Coronary artery (tissue), 2 donors: ENCODE measurements at regions not wholly inside any gene's neighbourhood (a gene's known extent, or its start where the extent isn't known, plus 50 kb on each side); places are given as distances from the start of the nearest gene placed in this dataset.

Source experiments
- DNase-seq: peaks from one replicate; pipeline ENCODE4 v3.0.0-alpha.2; 2017; ENCODE audit warnings: low spot score
- H3K27ac ChIP-seq, 2 donors: fragments of 200-600 bp; sonication (generic); one replicate each; pipeline ENCODE4 v1.5.1; 2016 to 2019
- H3K4me3 ChIP-seq: fragments of 200-600 bp; sonication (generic); 2 replicates; pipeline ENCODE4 v1.5.1; 2016; ENCODE audit warnings: mild to moderate bottlenecking, moderate library complexity
- TF ChIP-seq, protein P1 (sequence below): fragments of 200-600 bp; sonication (generic); IDR thresholded peaks from one replicate; pipeline ENCODE4 v1.5.1; 2019; ENCODE audit warnings: antibody characterized with exemption

DNA sequence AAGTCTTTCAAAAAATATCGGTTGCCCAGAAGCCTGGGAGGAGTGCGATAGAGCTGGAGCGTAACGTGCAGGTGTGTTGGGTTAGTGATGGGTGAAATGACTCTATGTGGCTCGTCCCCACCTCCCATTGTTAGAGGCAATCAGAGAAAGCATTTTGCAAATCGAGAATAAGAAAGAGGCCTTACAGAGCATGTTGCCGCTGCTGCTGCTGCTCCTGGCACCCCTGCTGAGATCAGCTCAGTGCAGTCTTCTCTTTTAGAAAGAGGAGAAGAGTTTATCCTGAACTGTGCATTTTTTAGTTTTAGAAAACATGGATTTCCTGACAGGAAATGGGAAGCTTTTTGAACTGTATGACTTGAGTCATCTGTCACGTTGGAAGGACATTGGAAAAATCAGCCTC, 774.5 kb upstream of the RBFOX1 start:
- Histone ChIP-seq H3K27ac (no peak overlapping the region), H3K4me3 (no peak overlapping the region)
- DNase-seq = no peak
- TF ChIP-seq, protein P1, sequence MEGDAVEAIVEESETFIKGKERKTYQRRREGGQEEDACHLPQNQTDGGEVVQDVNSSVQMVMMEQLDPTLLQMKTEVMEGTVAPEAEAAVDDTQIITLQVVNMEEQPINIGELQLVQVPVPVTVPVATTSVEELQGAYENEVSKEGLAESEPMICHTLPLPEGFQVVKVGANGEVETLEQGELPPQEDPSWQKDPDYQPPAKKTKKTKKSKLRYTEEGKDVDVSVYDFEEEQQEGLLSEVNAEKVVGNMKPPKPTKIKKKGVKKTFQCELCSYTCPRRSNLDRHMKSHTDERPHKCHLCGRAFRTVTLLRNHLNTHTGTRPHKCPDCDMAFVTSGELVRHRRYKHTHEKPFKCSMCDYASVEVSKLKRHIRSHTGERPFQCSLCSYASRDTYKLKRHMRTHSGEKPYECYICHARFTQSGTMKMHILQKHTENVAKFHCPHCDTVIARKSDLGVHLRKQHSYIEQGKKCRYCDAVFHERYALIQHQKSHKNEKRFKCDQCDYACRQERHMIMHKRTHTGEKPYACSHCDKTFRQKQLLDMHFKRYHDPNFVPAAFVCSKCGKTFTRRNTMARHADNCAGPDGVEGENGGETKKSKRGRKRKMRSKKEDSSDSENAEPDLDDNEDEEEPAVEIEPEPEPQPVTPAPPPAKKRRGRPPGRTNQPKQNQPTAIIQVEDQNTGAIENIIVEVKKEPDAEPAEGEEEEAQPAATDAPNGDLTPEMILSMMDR = no peak

DNA sequence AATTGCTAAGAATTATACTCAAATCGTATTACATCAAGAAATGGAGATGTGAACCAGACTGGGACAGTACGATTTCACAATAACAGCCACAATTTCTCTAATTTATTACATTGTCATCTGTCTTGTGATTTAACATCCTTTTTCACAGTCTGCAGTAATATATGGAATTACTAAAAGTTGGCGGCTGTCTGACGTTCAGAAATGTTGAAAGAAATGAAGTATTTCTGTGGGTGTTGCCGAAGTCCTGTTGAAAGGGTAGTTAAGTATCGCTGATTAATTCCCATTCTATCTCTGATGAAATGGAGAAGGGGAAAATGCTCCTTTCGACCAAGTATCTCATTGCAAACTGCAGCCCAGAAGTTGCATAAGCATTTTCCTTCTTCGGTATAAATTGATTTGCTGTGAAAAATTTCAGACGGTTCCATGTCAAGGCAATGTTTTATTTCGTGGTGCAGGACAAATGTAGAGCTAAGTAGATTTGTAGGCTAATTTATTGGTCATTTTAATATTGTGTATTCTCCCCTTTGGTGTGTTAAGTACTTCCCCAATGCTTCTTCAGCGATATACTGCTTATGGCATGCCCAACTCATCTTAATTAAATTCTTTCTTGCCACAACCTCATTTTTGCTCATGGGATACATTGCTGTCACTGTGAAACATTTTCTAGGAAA, 775.2 kb upstream of the RBFOX1 start:
- DNase-seq = no peak
- H3K4me3 ChIP-seq = no peak overlapping the region
- TF ChIP-seq, protein P1 = no peak
- no peak overlapping the region for H3K27ac ChIP-seq

DNA sequence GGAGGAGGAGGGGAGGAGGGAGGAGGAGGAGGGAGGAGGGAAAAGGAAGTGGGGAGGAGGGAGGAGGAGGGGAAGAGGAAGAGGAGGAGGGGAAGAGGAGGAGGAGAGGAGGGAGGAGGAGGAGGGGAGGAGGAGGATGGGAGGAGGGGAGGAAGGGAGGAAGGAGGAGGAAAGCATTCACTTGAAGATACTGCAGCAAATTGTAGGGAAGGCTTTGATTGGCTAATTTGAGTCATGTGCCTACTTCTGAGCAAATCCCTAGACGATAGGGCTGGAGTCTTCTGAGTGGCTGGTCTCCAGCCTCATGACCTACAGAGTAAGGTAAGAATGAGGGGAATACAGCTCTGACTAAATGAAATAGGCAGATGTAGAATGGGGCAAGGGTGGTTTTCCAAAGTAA, 783.2 kb upstream of the RBFOX1 start:
- TF ChIP-seq, protein P1 = no peak
- Histone ChIP-seq H3K4me3 (no peak overlapping the region), H3K27ac (no peak overlapping the region)
- DNase-seq = no peak

DNA sequence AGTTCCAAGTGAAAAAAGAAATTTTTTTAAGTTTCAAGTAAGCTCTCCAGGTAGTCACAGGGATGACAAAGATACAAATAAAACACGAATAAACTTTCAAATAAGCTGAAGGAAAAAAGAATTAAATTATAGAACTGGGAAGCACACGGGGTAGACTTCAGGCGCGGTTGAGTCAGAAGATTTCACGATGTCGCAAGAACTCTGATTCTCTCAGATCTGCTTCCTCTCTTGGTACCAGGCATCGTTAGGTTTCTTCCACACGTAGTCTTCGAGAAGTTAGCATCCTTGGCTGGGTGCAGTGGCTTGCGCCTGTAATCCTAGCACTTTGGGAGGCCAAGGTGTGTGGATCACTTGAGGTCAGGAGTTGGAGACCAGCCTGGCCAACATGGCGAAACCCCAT, 784.1 kb upstream of the RBFOX1 start:
- TF ChIP-seq, protein P1 = no peak
- DNase-seq = no peak
- H3K4me3 ChIP-seq = no peak overlapping the region

DNA sequence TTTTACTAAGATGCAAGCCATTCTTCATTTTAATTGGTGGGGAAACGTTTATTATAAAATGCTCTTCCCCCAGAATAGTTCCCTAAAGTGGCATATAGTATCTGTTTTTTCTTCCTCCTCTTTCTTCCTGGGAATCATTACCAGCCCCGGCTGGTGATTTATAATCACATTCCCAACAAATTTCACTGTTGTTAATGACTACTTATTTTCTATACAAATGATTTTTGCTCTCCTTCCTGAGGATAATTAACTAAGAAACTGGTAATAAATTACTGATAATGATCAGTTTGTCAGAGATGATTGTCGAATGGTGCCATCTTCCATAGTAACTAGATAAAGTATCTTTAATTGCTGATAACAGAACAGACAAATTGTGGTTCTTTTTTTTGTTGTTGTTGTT, 785.5 kb upstream of the RBFOX1 start:
- no peak overlapping the region for H3K4me3 ChIP-seq
- DNase-seq = no peak
- H3K27ac ChIP-seq = no peak overlapping the region
- TF ChIP-seq, protein P1 = no peak

More for the DNA sequence above, 784.1 kb upstream of the RBFOX1 start:
- no peak overlapping the region for H3K27ac ChIP-seq

DNA sequence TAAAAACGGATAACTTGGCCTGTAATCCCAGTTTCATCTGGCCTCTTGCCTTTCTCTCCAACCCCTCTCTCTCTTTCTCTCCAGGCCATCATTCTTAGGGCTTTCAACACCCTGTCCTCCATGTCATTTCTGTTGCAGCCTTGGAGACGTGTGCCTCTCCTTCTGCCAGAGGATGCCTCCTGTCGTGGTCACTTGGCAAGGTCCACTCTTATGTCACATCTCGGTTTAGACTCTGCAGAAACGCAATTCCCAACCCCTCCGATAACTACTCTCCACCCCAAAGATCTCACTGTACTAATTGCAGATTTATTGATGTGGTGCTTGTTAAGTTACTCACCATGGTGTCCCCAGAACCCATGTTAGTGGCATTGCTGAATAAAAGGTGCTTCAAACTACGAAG, 787.3 kb upstream of the RBFOX1 start:
- H3K4me3 ChIP-seq = no peak overlapping the region
- DNase-seq = no peak
- H3K27ac ChIP-seq = no peak overlapping the region
- TF ChIP-seq, protein P1 = no peak

DNA sequence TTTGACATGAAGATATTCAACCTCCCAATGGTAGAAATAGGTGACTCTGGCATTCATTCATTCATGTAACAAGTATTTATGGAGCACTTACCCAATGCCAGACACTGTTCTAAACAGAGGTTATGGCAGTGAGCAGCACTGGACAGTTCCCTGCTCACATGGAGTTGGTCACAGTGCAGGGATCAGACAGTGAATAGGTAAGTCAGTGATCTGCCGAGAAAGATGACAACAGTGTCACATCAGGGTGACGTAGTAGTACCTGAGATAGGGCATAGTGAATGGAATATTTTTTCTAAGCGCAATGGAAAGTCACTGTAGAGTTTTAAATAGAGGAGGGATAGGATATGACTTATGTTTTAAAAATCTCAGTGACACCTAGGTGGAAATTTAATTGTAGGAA, 791.4 kb upstream of the RBFOX1 start:
- no peak overlapping the region for H3K4me3 ChIP-seq
- no peak for DNase-seq
- no peak overlapping the region for H3K27ac ChIP-seq
- TF ChIP-seq, protein P1 = no peak
